ENCODE measurements at regions not wholly inside any gene's neighbourhood (a gene's known extent, or its start where the extent isn't known, plus 50 kb on each side); places are given as distances from the start of the nearest gene placed in this dataset.

DNA sequence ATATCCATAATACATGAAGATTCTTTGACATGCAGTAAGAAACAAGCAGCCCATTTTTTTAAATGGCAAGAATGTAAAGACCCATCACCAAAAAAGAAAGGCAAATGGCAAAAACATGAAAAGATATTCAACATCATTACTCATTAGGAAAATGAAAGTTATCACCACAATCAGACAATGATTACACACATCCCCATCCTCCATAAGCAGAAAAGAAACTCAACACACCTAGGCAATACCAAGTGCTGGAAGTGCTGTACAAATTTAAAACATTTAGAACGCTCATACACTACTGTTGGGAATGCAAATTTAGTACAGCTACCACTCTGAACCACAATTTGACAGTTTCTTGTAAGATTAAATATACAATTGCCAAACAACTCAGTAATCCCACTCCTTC is 466.7 kb downstream of the ACTL7B start:
- Histone ChIP-seq H3K4me3 (ENCODE audit: low read length) (no peak overlapping the region), H3K4me2 (ENCODE audit: low read length) (no peak overlapping the region), H3K9ac (ENCODE audit: low read depth, low read length) (no peak overlapping the region), H3K4me1 (ENCODE audit: control insufficient read depth, insufficient read depth, low read length) (peaks cover 17% of the 10 kb centered on the region), H3K36me3 (ENCODE audit: insufficient read depth, low read length) (no peaks in the 10 kb centered on the region), H3K27me3 (ENCODE audit: control insufficient read depth, insufficient read depth, low read length) (no peaks in the 10 kb centered on the region), H3K9me3 (replicated peaks; ENCODE audit: low read length) (no peaks in the 10 kb centered on the region)

DNA sequence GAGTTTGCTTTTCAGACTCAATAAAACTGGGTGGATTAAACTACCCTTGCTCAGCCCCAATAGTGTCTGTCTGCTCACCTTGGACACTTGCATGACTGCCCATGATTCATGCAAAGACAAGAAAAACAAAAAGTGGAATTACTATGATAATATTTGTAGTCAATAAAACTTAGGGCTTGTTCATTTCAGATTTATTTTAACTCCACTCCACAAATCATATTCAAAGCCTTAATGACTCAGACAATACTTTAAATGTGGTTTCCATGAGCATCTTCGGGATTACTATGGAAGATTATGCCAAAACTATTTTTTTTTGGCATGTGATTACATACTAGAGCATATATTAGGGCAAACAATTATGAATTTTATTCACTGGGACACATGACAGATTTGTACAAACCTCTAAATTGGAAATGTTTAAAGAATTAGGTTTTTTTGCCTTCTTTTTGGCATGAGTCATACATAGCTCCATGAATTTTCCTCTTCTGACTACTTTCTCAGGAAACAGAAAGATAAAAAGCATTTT is 468.9 kb downstream of the ACTL7B start:
- Histone ChIP-seq H3K4me1 (ENCODE audit: control insufficient read depth, insufficient read depth, low read length) (peaks cover 17% of the 10 kb centered on the region), H3K9me3 (replicated peaks; ENCODE audit: low read length) (no peaks in the 10 kb centered on the region), H3K27me3 (ENCODE audit: control insufficient read depth, insufficient read depth, low read length) (no peaks in the 10 kb centered on the region)

DNA sequence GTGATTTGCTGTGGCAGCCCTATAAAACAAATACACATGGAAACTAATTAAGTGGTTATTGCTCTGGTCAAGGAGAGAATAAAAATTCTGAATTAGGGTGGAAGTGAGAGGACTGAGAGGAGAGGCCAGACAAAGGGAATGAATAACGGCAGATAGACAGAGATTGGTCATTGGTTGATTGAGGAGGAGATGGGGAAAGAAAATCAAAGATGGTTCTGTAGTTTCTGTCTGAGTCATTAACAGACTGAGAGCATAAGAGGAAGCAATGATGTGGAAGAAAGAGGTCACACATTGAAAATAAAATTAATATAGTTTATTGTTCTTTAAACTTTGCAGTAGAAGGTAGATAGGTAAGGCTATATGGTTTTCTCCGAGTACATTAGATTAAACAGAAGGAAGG is 469.8 kb downstream of the ACTL7B start:
- Histone ChIP-seq H3K4me3 (ENCODE audit: low read length) (no peak overlapping the region), H3K4me2 (ENCODE audit: low read length) (no peak overlapping the region), H3K4me1 (ENCODE audit: control insufficient read depth, insufficient read depth, low read length) (peaks cover 17% of the 10 kb centered on the region), H3K9me3 (replicated peaks; ENCODE audit: low read length) (no peaks in the 10 kb centered on the region), H3K9ac (ENCODE audit: low read depth, low read length) (no peak overlapping the region), H3K27me3 (ENCODE audit: control insufficient read depth, insufficient read depth, low read length) (no peaks in the 10 kb centered on the region), H3K36me3 (ENCODE audit: insufficient read depth, low read length) (no peaks in the 10 kb centered on the region)

More for the DNA sequence above, 468.9 kb downstream of the ACTL7B start:
- peak overlapping the region; percentile 18 for H3K4me2 ChIP-seq (ENCODE audit: low read length)
- H3K36me3 ChIP-seq (ENCODE audit: insufficient read depth, low read length) = no peaks in the 10 kb centered on the region
- H3K9ac ChIP-seq (ENCODE audit: low read depth, low read length) = no peak overlapping the region
- no peak overlapping the region for H3K4me3 ChIP-seq (ENCODE audit: low read length)

DNA sequence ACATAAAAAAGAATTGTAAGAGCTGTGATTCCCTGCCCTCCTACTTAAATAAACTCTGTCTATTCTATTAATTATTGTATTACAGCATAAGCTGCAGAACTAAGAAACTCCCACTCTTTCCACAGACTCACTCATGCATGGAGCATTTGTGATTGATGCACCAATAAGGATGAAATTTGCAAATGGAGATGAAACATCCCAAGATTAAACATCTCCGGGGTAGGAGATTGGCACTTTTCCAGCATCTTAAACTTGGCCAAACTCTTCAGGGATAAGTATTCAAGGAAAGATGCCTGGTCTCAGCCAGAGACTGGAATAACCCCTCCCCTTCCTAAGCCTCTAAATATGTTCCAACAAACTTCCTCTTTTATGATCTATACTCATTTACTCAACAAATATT is 472.0 kb downstream of the ACTL7B start:
- Histone ChIP-seq H3K9me3 (replicated peaks; ENCODE audit: low read length) (no peaks in the 10 kb centered on the region), H3K4me1 (ENCODE audit: control insufficient read depth, insufficient read depth, low read length) (peaks cover 17% of the 10 kb centered on the region), H3K4me3 (ENCODE audit: low read length) (no peak overlapping the region), H3K4me2 (ENCODE audit: low read length) (no peak overlapping the region), H3K27me3 (ENCODE audit: control insufficient read depth, insufficient read depth, low read length) (no peaks in the 10 kb centered on the region), H3K36me3 (ENCODE audit: insufficient read depth, low read length) (no peaks in the 10 kb centered on the region), H3K9ac (ENCODE audit: low read depth, low read length) (no peak overlapping the region)

DNA sequence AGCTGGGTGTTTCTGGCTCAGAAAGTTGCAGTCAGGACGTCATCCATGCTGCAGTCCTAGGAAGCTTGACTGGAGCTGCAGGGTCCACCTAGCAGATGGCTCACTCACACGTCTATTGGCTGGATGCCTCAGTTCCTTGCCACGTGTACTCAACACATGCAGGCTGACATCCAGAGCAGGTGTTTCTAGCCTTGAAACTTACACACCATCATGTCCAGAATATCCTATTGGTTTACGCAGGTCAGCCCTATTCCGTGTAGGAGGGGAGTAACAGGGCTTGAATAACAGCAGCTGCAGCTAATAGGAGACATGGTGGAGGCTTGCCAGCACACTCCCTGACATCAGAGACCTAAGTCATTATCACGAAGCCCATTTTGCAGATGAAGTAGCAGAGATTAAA is 473.5 kb downstream of the ACTL7B start:
- peaks cover 11% of the 10 kb centered on the region for H3K4me1 ChIP-seq (ENCODE audit: control insufficient read depth, insufficient read depth, low read length)
- no peaks in the 10 kb centered on the region for H3K36me3 ChIP-seq (ENCODE audit: insufficient read depth, low read length)
- no peak overlapping the region for H3K4me3 ChIP-seq (ENCODE audit: low read length)
- no peak overlapping the region for H3K4me2 ChIP-seq (ENCODE audit: low read length)
- no peaks in the 10 kb centered on the region for H3K27me3 ChIP-seq (ENCODE audit: control insufficient read depth, insufficient read depth, low read length)
- H3K9me3 ChIP-seq (replicated peaks; ENCODE audit: low read length) = no peaks in the 10 kb centered on the region
- H3K9ac ChIP-seq (ENCODE audit: low read depth, low read length) = no peak overlapping the region

DNA sequence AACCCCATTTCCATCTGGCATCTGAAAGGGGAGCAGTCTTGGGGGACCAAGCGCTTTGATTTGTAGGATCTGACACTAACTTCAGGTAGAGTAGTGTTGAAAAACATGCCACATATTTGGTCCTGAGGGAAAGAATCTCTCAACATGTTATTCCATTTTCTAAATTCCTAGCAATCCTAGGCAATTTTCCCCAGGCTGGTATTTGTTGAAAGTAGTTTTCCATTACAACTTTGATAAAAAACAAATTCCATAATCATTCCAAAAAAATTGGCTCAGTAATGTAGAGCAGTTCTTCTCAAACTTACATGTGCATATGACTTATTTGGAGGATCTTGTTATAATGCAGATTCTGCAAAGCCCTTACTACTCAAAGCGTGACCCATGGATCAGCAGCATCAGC is 477.9 kb downstream of the ACTL7B start:
- Histone ChIP-seq H3K27me3 (ENCODE audit: control insufficient read depth, insufficient read depth, low read length) (no peaks in the 10 kb centered on the region), H3K9ac (ENCODE audit: low read depth, low read length) (no peak overlapping the region), H3K4me1 (ENCODE audit: control insufficient read depth, insufficient read depth, low read length) (no peaks in the 10 kb centered on the region), H3K9me3 (replicated peaks; ENCODE audit: low read length) (no peaks in the 10 kb centered on the region), H3K4me3 (ENCODE audit: low read length) (no peak overlapping the region), H3K4me2 (ENCODE audit: low read length) (no peak overlapping the region), H3K36me3 (ENCODE audit: insufficient read depth, low read length) (no peaks in the 10 kb centered on the region)

DNA sequence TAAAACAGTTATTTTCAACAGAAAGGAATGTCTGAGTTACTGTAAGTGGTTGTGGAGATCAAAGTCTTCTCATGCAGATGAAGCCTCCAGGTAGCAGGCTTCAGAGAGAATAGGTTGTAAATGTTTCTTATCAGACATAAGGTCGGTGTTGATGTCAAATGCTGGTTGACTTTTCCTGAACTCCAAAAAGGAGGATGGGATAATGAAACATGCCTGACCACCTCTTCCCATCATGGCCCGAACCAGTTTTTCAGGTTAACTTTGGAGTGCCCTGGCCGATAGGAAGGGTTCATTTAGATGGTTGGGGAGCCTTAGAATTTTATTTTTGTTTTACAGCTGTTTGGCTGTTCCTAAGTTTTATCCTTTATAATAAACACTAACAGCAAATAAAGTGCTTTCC is 478.4 kb downstream of the ACTL7B start:
- no peaks in the 10 kb centered on the region for H3K36me3 ChIP-seq (ENCODE audit: insufficient read depth, low read length)
- H3K9me3 ChIP-seq (replicated peaks; ENCODE audit: low read length) = no peaks in the 10 kb centered on the region
- H3K27me3 ChIP-seq (ENCODE audit: control insufficient read depth, insufficient read depth, low read length) = no peaks in the 10 kb centered on the region
- no peak overlapping the region for H3K4me2 ChIP-seq (ENCODE audit: low read length)
- H3K4me3 ChIP-seq (ENCODE audit: low read length) = no peak overlapping the region
- no peaks in the 10 kb centered on the region for H3K4me1 ChIP-seq (ENCODE audit: control insufficient read depth, insufficient read depth, low read length)
- no peak overlapping the region for H3K9ac ChIP-seq (ENCODE audit: low read depth, low read length)

DNA sequence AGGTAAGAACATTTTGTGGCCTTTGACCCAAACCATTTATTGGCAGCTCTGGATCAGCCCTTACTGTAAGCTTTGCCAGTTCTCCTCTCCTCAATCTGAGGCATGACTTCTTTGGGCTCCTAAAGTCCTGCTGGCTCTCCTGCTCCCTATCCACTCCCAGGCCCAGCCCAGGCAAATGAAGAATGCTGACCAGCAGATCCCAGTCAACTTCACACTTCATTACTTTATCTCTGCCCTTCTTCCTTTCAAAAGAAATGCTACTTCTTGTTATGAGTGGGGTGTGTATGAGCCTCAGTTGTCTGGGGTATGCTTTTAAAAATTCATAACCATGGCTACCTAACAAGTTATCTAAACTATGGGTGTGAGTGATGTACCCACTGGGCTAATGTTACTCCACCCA is 479.6 kb downstream of the ACTL7B start:
- H3K9ac ChIP-seq (ENCODE audit: low read depth, low read length) = no peak overlapping the region
- no peaks in the 10 kb centered on the region for H3K4me1 ChIP-seq (ENCODE audit: control insufficient read depth, insufficient read depth, low read length)
- no peak overlapping the region for H3K4me2 ChIP-seq (ENCODE audit: low read length)
- H3K36me3 ChIP-seq (ENCODE audit: insufficient read depth, low read length) = no peaks in the 10 kb centered on the region
- H3K27me3 ChIP-seq (ENCODE audit: control insufficient read depth, insufficient read depth, low read length) = no peaks in the 10 kb centered on the region
- no peak overlapping the region for H3K4me3 ChIP-seq (ENCODE audit: low read length)
- no peaks in the 10 kb centered on the region for H3K9me3 ChIP-seq (replicated peaks; ENCODE audit: low read length)

DNA sequence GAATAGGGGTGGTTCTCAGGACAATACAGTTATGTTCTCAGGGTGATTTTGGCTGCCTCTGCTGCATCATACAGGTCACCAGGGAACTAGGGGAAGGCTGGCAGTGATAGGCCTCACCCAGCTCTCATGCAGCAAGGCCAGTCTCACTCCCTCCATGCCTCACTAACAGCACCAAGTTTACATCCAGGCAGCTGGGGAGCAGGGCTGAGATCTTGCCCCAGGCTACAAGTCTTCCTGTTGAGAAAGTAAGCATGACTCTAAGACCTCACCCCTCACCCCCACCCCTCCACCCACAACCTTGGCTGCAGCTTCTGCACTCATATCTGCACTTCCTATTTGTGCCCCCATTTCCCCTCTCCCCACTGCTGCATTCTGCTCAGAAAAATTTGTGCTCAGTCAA is 481.2 kb downstream of the ACTL7B start:
- Histone ChIP-seq H3K4me3 (ENCODE audit: low read length) (no peak overlapping the region), H3K27me3 (ENCODE audit: control insufficient read depth, insufficient read depth, low read length) (no peaks in the 10 kb centered on the region), H3K4me2 (ENCODE audit: low read length) (no peak overlapping the region), H3K9ac (ENCODE audit: low read depth, low read length) (no peak overlapping the region), H3K9me3 (replicated peaks; ENCODE audit: low read length) (no peaks in the 10 kb centered on the region), H3K4me1 (ENCODE audit: control insufficient read depth, insufficient read depth, low read length) (no peaks in the 10 kb centered on the region), H3K36me3 (ENCODE audit: insufficient read depth, low read length) (no peaks in the 10 kb centered on the region)

DNA sequence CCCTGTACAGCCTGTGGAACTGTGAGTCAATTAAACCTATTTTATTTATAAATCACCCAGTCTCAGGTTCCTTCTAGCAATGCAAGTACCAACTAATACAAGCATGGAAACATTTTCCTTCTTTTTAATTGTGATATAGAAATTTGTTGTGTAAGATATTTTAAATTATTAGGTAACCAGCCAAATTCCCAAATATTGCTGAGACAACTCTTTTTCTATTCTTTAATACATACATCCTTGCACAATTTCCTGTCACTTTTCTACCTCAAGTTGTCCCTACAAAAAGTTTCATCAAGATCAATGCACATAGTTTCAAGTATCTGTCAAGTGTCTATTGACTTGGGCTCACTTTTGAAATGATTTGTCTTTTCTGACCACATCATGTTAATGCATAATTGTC is 488.6 kb downstream of the ACTL7B start:
- Histone ChIP-seq H3K4me1 (ENCODE audit: control insufficient read depth, insufficient read depth, low read length) (no peaks in the 10 kb centered on the region), H3K9ac (ENCODE audit: low read depth, low read length) (no peak overlapping the region), H3K4me3 (ENCODE audit: low read length) (no peak overlapping the region), H3K27me3 (ENCODE audit: control insufficient read depth, insufficient read depth, low read length) (no peaks in the 10 kb centered on the region), H3K36me3 (ENCODE audit: insufficient read depth, low read length) (no peaks in the 10 kb centered on the region), H3K9me3 (replicated peaks; ENCODE audit: low read length) (no peaks in the 10 kb centered on the region), H3K4me2 (ENCODE audit: low read length) (no peak overlapping the region)

DNA sequence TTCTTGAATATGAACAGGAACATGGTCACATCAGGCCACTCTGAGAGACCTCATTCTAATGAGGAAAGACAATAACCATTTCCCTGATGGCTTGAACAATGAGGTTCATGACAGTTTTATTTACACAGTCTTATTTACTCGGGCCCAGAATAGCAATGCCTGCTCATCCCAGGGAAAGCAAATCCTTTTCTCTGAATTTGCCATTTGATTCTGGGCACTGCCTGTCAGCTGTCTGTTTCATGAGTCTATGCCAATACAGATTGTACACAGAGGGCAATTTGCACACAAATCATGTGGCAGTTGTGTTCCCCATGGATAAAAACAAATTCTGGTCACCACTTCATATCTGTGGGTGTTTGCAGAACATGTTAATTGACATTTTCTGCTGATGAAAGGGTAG is 492.5 kb downstream of the ACTL7B start:
- Histone ChIP-seq H3K4me2 (ENCODE audit: low read length) (no peak overlapping the region), H3K27me3 (ENCODE audit: control insufficient read depth, insufficient read depth, low read length) (no peaks in the 10 kb centered on the region), H3K9ac (ENCODE audit: low read depth, low read length) (no peak overlapping the region), H3K9me3 (replicated peaks; ENCODE audit: low read length) (no peaks in the 10 kb centered on the region), H3K36me3 (ENCODE audit: insufficient read depth, low read length) (no peaks in the 10 kb centered on the region), H3K4me3 (ENCODE audit: low read length) (no peak overlapping the region), H3K4me1 (ENCODE audit: control insufficient read depth, insufficient read depth, low read length) (no peaks in the 10 kb centered on the region)

DNA sequence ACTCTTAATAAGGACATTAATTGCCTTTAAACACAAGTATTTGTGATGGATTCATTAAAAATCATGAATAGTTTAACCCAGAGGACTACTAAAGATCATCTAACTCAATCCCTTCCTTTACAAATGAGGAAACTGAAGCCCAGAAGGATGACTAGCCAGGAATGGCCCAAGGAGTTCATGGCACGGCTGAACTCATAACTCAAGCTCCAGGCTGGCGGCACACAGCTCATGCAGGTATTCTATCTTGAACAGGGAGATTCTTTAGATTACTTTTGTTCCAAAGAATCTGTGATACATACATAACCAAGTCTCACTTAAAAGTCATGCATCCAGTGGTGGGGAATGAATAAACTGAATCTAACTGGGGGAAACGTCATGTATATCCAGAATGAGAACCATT is 495.5 kb downstream of the ACTL7B start:
- Histone ChIP-seq H3K36me3 (ENCODE audit: insufficient read depth, low read length) (no peaks in the 10 kb centered on the region), H3K9ac (ENCODE audit: low read depth, low read length) (no peak overlapping the region), H3K4me3 (ENCODE audit: low read length) (no peak overlapping the region), H3K4me1 (ENCODE audit: control insufficient read depth, insufficient read depth, low read length) (no peaks in the 10 kb centered on the region), H3K27me3 (ENCODE audit: control insufficient read depth, insufficient read depth, low read length) (no peaks in the 10 kb centered on the region), H3K4me2 (ENCODE audit: low read length) (no peak overlapping the region), H3K9me3 (replicated peaks; ENCODE audit: low read length) (no peaks in the 10 kb centered on the region)
